SU-DHL-6 (cell line): ENCODE measurements at regions not wholly inside any gene's neighbourhood (a gene's known extent, or its start where the extent isn't known, plus 50 kb on each side); places are given as distances from the start of the nearest gene placed in this dataset.

Source experiments
- H2AFZ ChIP-seq: fragments of 200-600 bp; sonication (generic); 2 replicates; pipeline ENCODE4 v1.6.1; 2014; ENCODE audit warnings: low read depth, mild to moderate bottlenecking, moderate library complexity, mixed read lengths, antibody characterized with exemption, low read length; ENCODE audit not compliant: severe bottlenecking
- H3F3A ChIP-seq: fragments of 200-600 bp; shearing (Covaris generic); 2 replicates; pipeline ENCODE4 v1.6.0; 2016; ENCODE audit warnings: antibody characterized with exemption, mild to moderate bottlenecking; ENCODE audit not compliant: insufficient read depth
- H3K27ac ChIP-seq: fragments of 200-600 bp; sonication (generic); 2 replicates; pipeline ENCODE4 v1.5.1; 2016; ENCODE audit warnings: low read depth, mild to moderate bottlenecking, low read length, moderate library complexity, mixed read lengths
- H3K27me3 ChIP-seq: fragments of 200-600 bp; sonication (generic), shearing (Covaris generic); 2 replicates; pipeline ENCODE4 v1.6.0; 2014; ENCODE audit warnings: mild to moderate bottlenecking, low read length
- H3K36me3 ChIP-seq: fragments of 200-600 bp; sonication (generic); 2 replicates; pipeline ENCODE4 v1.6.1; 2014; ENCODE audit warnings: mild to moderate bottlenecking, low read length, mixed read lengths
- H3K4me2 ChIP-seq: fragments of 300-600, 200-600 bp; shearing (Covaris generic), sonication (generic); 2 replicates; pipeline ENCODE4 v1.6.0; 2014; ENCODE audit warnings: low read length, low read depth, mild to moderate bottlenecking; ENCODE audit not compliant: poor library complexity, severe bottlenecking
- H3K4me3 ChIP-seq: fragments of 200-600 bp; sonication (generic); 2 replicates; pipeline ENCODE4 v1.5.1; 2014; ENCODE audit warnings: antibody characterized with exemption, low read length, mild to moderate bottlenecking, mixed read lengths; ENCODE audit not compliant: insufficient read depth, poor library complexity, severe bottlenecking
- H3K79me2 ChIP-seq: fragments of 200-600 bp; sonication (generic); 2 replicates; pipeline ENCODE4 v1.6.1; 2014; ENCODE audit warnings: mild to moderate bottlenecking, low read length, moderate library complexity; ENCODE audit not compliant: insufficient read depth
- H3K9ac ChIP-seq: fragments of 200-600 bp; sonication (generic); 2 replicates; pipeline ENCODE4 v1.7.0; 2014; ENCODE audit warnings: mild to moderate bottlenecking, low read length
- H3K9me2 ChIP-seq: fragments of 200-600 bp; sonication (generic); replicated peaks from 2 replicates; pipeline ENCODE4 v1.6.1; 2014; ENCODE audit warnings: low read length; ENCODE audit not compliant: insufficient read depth
- H3K9me3 ChIP-seq: fragments of 200-600 bp; sonication (generic); 2 replicates; pipeline ENCODE4 v1.6.1; 2014; ENCODE audit warnings: low read length, mixed read lengths; ENCODE audit not compliant: insufficient read depth
- H4K20me1 ChIP-seq: fragments of 200-600 bp; sonication (generic); 2 replicates; pipeline ENCODE4 v1.6.1; 2014; ENCODE audit warnings: low read depth, mild to moderate bottlenecking, antibody characterized with exemption, low read length, moderate library complexity, mixed read lengths
- EZH2phosphoT487 ChIP-seq: fragments of 200-600 bp; sonication (generic), shearing (Covaris generic); conservative IDR thresholded peaks from 2 replicates; pipeline ENCODE4 v1.6.1; 2018; ENCODE audit warnings: mild to moderate bottlenecking, antibody characterized with exemption, low read length, moderate library complexity, mixed read lengths
- TF ChIP-seq, protein P1 (sequence below): fragments of 200-600 bp; sonication (generic); IDR thresholded peaks from one replicate; pipeline ENCODE4 v1.5.1; 2017; ENCODE audit warnings: antibody characterized with exemption, mild to moderate bottlenecking, low read length, moderate library complexity; ENCODE audit not compliant: insufficient read depth, poor library complexity, severe bottlenecking

- no peaks in the 10 kb centered on the region for H3K36me3 ChIP-seq
- H3K4me2 ChIP-seq = no peak overlapping the region
- no peak overlapping the region for H2AFZ ChIP-seq
- H4K20me1 ChIP-seq = no peaks in the 10 kb centered on the region
- H3K9me2 ChIP-seq = no peaks in the 10 kb centered on the region
- H3K4me3 ChIP-seq = no peak overlapping the region
- no peaks in the 10 kb centered on the region for H3K79me2 ChIP-seq
- no peaks in the 10 kb centered on the region for H3K27me3 ChIP-seq
- H3K9ac ChIP-seq = no peak overlapping the region
- no peaks in the 10 kb centered on the region for H3K9me3 ChIP-seq
- H3K27ac ChIP-seq = no peak overlapping the region
- H3F3A ChIP-seq = no peaks in the 10 kb centered on the region
- TF ChIP-seq, protein P1, sequence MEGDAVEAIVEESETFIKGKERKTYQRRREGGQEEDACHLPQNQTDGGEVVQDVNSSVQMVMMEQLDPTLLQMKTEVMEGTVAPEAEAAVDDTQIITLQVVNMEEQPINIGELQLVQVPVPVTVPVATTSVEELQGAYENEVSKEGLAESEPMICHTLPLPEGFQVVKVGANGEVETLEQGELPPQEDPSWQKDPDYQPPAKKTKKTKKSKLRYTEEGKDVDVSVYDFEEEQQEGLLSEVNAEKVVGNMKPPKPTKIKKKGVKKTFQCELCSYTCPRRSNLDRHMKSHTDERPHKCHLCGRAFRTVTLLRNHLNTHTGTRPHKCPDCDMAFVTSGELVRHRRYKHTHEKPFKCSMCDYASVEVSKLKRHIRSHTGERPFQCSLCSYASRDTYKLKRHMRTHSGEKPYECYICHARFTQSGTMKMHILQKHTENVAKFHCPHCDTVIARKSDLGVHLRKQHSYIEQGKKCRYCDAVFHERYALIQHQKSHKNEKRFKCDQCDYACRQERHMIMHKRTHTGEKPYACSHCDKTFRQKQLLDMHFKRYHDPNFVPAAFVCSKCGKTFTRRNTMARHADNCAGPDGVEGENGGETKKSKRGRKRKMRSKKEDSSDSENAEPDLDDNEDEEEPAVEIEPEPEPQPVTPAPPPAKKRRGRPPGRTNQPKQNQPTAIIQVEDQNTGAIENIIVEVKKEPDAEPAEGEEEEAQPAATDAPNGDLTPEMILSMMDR = no peak
- no peak for TF ChIP-seq EZH2phosphoT487
Measured at GRCh38 chr2:67771380-67771779, 291.4 kb downstream of the C1D start.

GRCh38 chr2:67772216-67773170, 290.3 kb downstream of the C1D start:
- no peak overlapping the region for H3K4me3 ChIP-seq
- H3K36me3 ChIP-seq = no peaks in the 10 kb centered on the region
- no peaks in the 10 kb centered on the region for H3K79me2 ChIP-seq
- no peak overlapping the region for H3K9ac ChIP-seq
- no peaks in the 10 kb centered on the region for H4K20me1 ChIP-seq
- H3K27me3 ChIP-seq = no peaks in the 10 kb centered on the region
- no peak overlapping the region for H3K4me2 ChIP-seq
- no peak overlapping the region for H2AFZ ChIP-seq
- no peaks in the 10 kb centered on the region for H3F3A ChIP-seq
- TF ChIP-seq, protein P1 = no peak
- TF ChIP-seq EZH2phosphoT487 = no peak
- no peaks in the 10 kb centered on the region for H3K9me2 ChIP-seq
- no peak overlapping the region for H3K27ac ChIP-seq
- H3K9me3 ChIP-seq = no peaks in the 10 kb centered on the region

- no peaks in the 10 kb centered on the region for H3K9me2 ChIP-seq
- H3K27ac ChIP-seq = no peak overlapping the region
- H2AFZ ChIP-seq = no peak overlapping the region
- H3K9me3 ChIP-seq = no peaks in the 10 kb centered on the region
- no peaks in the 10 kb centered on the region for H4K20me1 ChIP-seq
- H3K27me3 ChIP-seq = no peaks in the 10 kb centered on the region
- no peaks in the 10 kb centered on the region for H3F3A ChIP-seq
- no peak overlapping the region for H3K4me2 ChIP-seq
- no peak overlapping the region for H3K9ac ChIP-seq
- TF ChIP-seq EZH2phosphoT487 = no peak
- TF ChIP-seq, protein P1 = no peak
- H3K36me3 ChIP-seq = no peaks in the 10 kb centered on the region
- H3K4me3 ChIP-seq = no peak overlapping the region
- no peaks in the 10 kb centered on the region for H3K79me2 ChIP-seq
Measured at GRCh38 chr2:67773851-67774250, 289.0 kb downstream of the C1D start.
